HG03460 (cell line): ENCODE measurements at regions not wholly inside any gene's neighbourhood (a gene's known extent, or its start where the extent isn't known, plus 50 kb on each side); places are given as distances from the start of the nearest gene placed in this dataset.
"Not testable (repeated sequence)": the region's sequence is repeated elsewhere in the genome, so short reads cannot be mapped to it uniquely, and the experiment has no call there.

Experiments used
- ATAC-seq: cut with Tn5 transposase; IDR thresholded peaks from one replicate; pipeline ENCODE4 v1.9.1; 2021; ENCODE audit not compliant: unreplicated experiment

GRCh38 chr10:30534465-30535144 is 94.9 kb downstream of the LYZL2 start:
- ATAC-seq: no peak

DNA sequence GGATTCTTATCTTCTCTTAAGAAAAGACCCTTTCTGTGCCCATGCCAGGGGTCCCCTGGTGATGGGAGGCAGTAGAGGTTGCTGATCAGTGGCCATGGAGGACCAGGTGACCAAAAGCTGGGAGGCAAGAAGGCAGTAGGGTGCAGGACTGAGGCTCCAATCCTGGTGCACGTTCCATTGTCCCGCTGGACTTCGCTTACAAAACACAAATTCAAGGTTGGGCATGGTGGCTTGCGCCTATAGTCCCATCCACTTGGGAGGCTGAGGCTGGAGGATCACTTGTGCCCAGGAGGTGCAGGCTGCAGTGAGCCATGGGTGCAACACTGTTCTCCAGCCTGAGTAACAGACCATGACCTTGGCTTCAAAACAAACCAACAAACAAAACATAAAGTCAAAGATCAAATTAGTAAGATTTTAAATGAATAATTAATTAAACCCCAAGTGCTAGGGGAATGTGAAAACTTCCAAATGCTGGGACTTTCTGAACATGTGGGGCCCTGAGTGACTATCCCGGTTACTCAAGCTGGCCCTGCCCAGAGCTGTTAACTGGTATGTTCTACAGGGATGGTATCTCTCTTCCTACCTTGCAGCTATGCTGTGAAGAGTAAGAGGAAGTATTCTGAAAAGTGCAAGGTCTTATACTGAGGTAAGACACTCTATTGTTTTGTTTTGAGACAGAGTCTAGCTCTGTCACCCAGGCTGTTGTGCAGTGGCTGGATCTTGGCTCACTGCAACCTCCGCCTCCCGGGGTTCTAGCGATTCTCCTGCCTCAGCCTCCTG is 97.6 kb downstream of the LYZL2 start:
- no peak for ATAC-seq

DNA sequence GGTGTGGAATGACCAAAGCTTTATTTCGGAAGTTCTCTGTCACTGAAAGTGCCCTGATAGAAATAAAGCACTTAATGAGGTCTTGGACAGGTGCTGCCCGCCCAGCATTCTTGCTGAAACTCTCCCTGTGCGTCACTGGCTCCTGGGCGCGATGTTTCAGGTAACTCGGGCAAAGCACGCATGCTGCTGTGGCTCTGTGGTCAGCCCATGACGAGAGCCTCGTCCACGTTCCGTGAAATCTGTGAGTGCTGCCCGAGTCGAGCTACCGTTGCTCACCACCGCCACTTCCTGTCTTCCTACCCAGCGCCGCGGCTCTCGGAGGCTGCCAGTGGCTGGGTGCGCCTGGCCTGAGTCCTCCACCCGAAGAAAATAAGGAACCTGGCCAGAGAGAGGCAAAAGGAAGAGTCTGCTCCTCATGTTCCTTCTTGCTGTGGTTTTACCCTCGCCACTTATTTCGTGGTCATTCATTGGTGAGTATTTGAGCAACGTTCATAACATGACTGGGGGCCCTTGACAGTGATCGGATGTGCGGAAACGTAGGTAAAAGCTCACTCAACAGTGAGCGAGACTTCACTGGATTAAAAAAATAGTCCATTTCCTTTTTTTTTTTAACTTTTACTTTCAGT is 95.5 kb downstream of the MAP3K8 start:
- peak; percentile 73 for ATAC-seq

- no peak for ATAC-seq
Measured at GRCh38 chr10:30528429-30528786, 94.4 kb downstream of the MAP3K8 start.

GRCh38 chr10:30527623-30528428 is 93.8 kb downstream of the MAP3K8 start:
- ATAC-seq: no peak

- ATAC-seq: not testable (repeated sequence)
Measured at GRCh38 chr10:30522661-30523078, 88.7 kb downstream of the MAP3K8 start.

GRCh38 chr10:30518907-30519306 is 84.9 kb downstream of the MAP3K8 start:
- no peak for ATAC-seq
